Osteocyte (in vitro differentiated cells): ENCODE measurements at regions not wholly inside any gene's neighbourhood (a gene's known extent, or its start where the extent isn't known, plus 50 kb on each side); places are given as distances from the start of the nearest gene placed in this dataset.

Experiments used
- DNase-seq: peaks from one replicate; pipeline ENCODE4 v3.0.0; 2021; ENCODE audit warnings: mixed read lengths; ENCODE audit not compliant: unreplicated experiment; ENCODE audit errors: extremely low spot score
- H3K27ac Mint-ChIP-seq: one replicate; pipeline ENCODE4 v1.8.0; 2021; ENCODE audit warnings: mild to moderate bottlenecking, mixed read lengths; ENCODE audit not compliant: unreplicated experiment
- H3K27me3 Mint-ChIP-seq: one replicate; pipeline ENCODE4 v1.8.0; 2021; ENCODE audit warnings: mixed read lengths; ENCODE audit not compliant: unreplicated experiment
- H3K36me3 Mint-ChIP-seq: one replicate; pipeline ENCODE4 v1.8.0; 2021; ENCODE audit warnings: mixed read lengths; ENCODE audit not compliant: unreplicated experiment
- H3K4me1 Mint-ChIP-seq: one replicate; pipeline ENCODE4 v1.8.0; 2021; ENCODE audit warnings: mixed read lengths; ENCODE audit not compliant: unreplicated experiment
- H3K4me3 Mint-ChIP-seq: one replicate; pipeline ENCODE4 v1.8.0; 2021; ENCODE audit warnings: mild to moderate bottlenecking, moderate library complexity, mixed read lengths; ENCODE audit not compliant: unreplicated experiment
- H3K9me3 Mint-ChIP-seq: one replicate; pipeline ENCODE4 v1.8.0; 2021; ENCODE audit warnings: mixed read lengths; ENCODE audit not compliant: unreplicated experiment
- TF ChIP-seq, protein P1 (sequence below): fragments of 200-600 bp; sonication (generic); IDR thresholded peaks from 2 replicates; pipeline ENCODE4 v1.5.0; 2021; ENCODE audit warnings: antibody characterized with exemption, mild to moderate bottlenecking, moderate library complexity

DNA sequence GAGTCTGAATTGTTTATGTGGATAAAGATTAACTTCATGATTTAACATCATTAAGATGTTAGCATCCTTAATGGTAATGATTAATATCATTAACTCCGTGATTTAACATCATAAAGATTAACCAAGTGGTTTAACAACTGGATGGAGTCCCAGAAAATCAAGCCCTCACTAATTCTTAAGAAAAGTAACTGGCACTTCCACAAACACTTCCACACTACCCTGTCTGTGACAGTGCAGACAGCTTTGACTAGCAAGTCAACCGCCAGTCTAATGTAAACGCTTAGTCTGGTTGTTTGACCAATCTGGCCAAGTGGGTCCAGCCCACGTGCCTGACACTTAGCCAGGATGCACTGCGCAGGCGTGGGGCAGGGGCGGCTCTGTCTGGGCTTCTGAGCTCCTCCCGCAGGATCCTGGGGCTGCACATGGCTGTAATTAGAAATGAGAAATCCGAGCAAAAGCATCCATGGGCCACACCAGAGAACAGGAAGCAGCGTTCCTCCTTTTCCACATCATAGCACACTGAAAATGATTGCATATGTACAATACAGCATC lies 424.2 kb downstream of the FOXA2 start:
- no peaks in the 10 kb centered on the region for H3K27me3 Mint-ChIP-seq
- no peak overlapping the region for H3K4me3 Mint-ChIP-seq
- H3K27ac Mint-ChIP-seq = no peak overlapping the region
- DNase-seq = no peak
- no peaks in the 10 kb centered on the region for H3K4me1 Mint-ChIP-seq
- H3K36me3 Mint-ChIP-seq = no peaks in the 10 kb centered on the region
- TF ChIP-seq, protein P1, sequence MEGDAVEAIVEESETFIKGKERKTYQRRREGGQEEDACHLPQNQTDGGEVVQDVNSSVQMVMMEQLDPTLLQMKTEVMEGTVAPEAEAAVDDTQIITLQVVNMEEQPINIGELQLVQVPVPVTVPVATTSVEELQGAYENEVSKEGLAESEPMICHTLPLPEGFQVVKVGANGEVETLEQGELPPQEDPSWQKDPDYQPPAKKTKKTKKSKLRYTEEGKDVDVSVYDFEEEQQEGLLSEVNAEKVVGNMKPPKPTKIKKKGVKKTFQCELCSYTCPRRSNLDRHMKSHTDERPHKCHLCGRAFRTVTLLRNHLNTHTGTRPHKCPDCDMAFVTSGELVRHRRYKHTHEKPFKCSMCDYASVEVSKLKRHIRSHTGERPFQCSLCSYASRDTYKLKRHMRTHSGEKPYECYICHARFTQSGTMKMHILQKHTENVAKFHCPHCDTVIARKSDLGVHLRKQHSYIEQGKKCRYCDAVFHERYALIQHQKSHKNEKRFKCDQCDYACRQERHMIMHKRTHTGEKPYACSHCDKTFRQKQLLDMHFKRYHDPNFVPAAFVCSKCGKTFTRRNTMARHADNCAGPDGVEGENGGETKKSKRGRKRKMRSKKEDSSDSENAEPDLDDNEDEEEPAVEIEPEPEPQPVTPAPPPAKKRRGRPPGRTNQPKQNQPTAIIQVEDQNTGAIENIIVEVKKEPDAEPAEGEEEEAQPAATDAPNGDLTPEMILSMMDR = no peak
- peaks cover 3% of the 10 kb centered on the region for H3K9me3 Mint-ChIP-seq

DNA sequence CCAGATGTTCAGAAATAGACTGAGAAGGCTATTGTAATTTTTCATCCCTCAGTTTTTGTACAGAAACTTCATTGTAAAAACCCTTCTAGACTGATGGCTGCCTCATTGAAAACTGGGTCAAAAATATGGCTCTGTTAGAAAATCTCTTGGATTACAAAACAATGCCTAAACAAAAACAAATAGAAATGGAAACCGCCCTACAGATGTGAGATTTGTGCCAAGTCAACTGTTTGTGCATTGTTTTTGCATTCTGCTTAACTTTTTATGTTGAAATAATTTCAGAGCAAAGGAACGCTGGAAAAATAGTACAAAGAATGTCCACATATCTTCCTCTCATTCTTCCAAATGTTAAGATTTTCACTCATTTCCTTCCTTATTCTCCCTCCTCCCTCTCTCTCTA lies 425.1 kb downstream of the FOXA2 start:
- Mint-ChIP-seq H3K4me1 (no peaks in the 10 kb centered on the region), H3K4me3 (no peak overlapping the region), H3K27ac (no peak overlapping the region), H3K9me3 (peaks cover 4% of the 10 kb centered on the region), H3K36me3 (no peaks in the 10 kb centered on the region), H3K27me3 (no peaks in the 10 kb centered on the region)
- no peak for DNase-seq
- TF ChIP-seq, protein P1 = no peak

DNA sequence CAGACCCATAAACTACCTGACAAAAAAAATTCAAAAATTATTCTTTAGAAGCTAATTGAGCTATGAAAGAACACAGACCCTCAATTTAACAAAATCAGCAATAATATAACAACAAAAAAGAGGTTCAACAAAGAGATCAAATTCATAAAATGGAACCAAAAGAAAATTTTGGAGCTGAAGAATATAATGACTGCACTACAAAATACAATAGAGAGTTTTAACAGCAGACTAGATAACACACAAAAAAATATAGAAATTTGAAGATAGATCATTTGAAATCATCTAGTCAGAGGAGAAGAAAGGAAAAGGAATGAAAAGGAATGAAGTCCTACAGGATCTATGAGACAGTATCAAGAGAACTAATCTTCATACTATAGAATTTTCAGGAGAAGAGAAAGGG lies 422.1 kb downstream of the PAX1 start:
- Mint-ChIP-seq H3K4me3 (no peak overlapping the region), H3K27me3 (no peaks in the 10 kb centered on the region), H3K4me1 (no peaks in the 10 kb centered on the region), H3K36me3 (no peaks in the 10 kb centered on the region), H3K9me3 (peaks cover 45% of the 10 kb centered on the region), H3K27ac (no peak overlapping the region)
- TF ChIP-seq, protein P1 = no peak
- no peak for DNase-seq

DNA sequence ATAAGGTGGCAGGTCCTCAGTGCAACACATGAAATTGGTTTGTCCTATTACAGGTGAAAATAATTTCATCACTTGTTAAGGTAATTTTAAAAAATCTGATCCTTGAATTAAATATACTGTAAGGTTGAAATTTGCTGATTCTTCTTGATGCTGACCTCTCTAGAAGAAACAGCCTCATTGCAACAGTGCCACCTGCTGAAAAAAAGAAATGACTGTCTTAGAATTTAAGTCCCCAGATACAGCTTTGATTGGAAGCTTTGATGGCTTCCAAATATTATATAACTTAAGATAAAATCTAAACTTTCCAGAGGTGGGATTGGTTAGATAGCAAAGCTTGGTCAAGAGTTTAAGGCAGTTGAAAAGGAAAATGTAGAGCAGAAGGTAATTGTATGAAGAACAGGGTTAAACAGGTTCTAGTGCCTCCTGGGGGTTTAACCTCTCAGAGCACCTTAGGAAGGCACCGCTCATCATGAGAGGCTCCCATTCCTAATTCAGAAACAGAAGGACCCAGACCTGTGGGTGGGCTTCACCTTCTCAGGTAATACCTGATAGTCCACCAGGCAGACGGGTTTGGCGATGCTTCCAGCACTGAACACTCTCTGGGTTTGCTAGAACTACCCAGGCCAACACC lies 401.0 kb downstream of the PAX1 start:
- peaks cover 13% of the 10 kb centered on the region for H3K9me3 Mint-ChIP-seq
- H3K4me1 Mint-ChIP-seq = no peaks in the 10 kb centered on the region
- H3K27ac Mint-ChIP-seq = no peak overlapping the region
- no peaks in the 10 kb centered on the region for H3K27me3 Mint-ChIP-seq
- TF ChIP-seq, protein P1 = peak; percentile 47
- no peak overlapping the region for H3K4me3 Mint-ChIP-seq
- no peaks in the 10 kb centered on the region for H3K36me3 Mint-ChIP-seq
- DNase-seq = no peak

GRCh38 chr20:22101606-22102005 lies 396.1 kb downstream of the PAX1 start:
- Mint-ChIP-seq H3K4me3 (no peak overlapping the region), H3K27me3 (no peaks in the 10 kb centered on the region)

More at GRCh38 chr20:22101606-22102005, 396.1 kb downstream of the PAX1 start:
- Mint-ChIP-seq H3K27ac (no peak overlapping the region), H3K9me3 (peaks cover 15% of the 10 kb centered on the region), H3K36me3 (no peaks in the 10 kb centered on the region), H3K4me1 (no peaks in the 10 kb centered on the region)
- DNase-seq = no peak
- TF ChIP-seq, protein P1 = no peak
